ENCODE measurements at regions not wholly inside any gene's neighbourhood (a gene's known extent, or its start where the extent isn't known, plus 50 kb on each side); places are given as distances from the start of the nearest gene placed in this dataset.

DNA sequence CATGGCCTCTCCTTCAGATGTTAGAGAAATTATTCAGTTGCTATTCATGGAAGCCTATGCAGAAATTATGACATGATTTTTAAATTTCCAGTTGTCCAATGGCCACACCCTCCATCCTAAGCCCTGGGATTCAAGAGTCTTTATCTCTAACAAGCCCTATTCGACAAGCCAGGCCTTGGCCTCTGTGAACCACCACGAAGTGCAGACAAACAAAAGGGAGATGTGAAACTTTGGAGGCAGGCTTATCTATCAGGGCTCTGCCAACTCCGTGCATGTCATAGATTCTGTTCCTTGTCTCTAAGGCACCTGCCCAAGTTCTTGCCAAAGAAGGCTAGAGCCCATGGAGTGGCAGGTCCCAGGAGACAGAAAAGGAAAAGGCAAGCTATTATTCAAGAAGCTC is 212.4 kb upstream of the ADAMTS9 start:
- H3K79me2 ChIP-seq (ENCODE audit: insufficient read depth), result no peaks in the 10 kb centered on the region
- DNase-seq, result no peak
- H3K27ac ChIP-seq, result no peak overlapping the region
- H4K20me1 ChIP-seq (ENCODE audit: insufficient read depth), result no peaks in the 10 kb centered on the region
- H3K4me2 ChIP-seq (ENCODE audit: unreplicated experiment), result no peak overlapping the region
- TF ChIP-seq EZH2 (IDR thresholded peaks at IDR 0.05; ENCODE audit: insufficient read depth, poor library complexity, severe bottlenecking) (no peak), EZH2phosphoT487 (IDR thresholded peaks at IDR 0.05; ENCODE audit: insufficient read depth, low read depth) (no peak)
- peaks cover 4% of the 10 kb centered on the region; the same call in 1 of the 2 replicates for H3F3A ChIP-seq (ENCODE audit: insufficient read depth)
- H3K9me2 ChIP-seq (ENCODE audit: insufficient read depth), result no peaks in the 10 kb centered on the region
- in situ Hi-C loops (cut with MboI), result no loop called here
- H3K9ac ChIP-seq, result no peak overlapping the region
- no peak overlapping the region for H3K4me3 ChIP-seq
- 75 to 84% methylated on average over 3 of the region's 3 CpGs for WGBS, 2 experiments (ENCODE audit: low coverage in 1 of 2, low lambda C conversion rate in 2 of 2, missing lambda C conversion rate in 2 of 2)
- peaks cover 23% of the 10 kb centered on the region for H3K4me1 ChIP-seq (ENCODE audit: insufficient read depth)
- H3K27me3 ChIP-seq (replicated peaks; ENCODE audit: insufficient read depth), result no peaks in the 10 kb centered on the region
- no peaks in the 10 kb centered on the region for H3K9me3 ChIP-seq (ENCODE audit: low read depth)
- H3K36me3 ChIP-seq (ENCODE audit: low read depth), result no peaks in the 10 kb centered on the region
- no peak overlapping the region for H2AFZ ChIP-seq

DNA sequence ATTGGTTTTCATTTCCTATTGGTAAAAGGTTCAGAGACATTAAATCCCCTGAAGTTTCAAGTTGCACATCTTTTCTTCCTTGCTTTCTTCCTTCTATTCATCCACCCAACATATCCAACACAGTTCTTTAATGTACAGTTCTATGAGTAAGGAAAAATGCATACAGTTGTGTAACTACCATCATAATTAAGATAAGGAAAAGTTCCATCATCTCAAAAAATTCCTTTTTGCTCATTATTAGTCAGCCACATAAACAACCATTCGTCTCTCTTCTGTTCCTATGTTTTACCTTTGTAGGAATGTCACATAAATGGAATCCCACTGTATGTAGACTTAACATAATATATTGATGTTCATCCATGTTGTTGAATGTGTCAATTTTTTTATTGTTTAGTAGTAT is 211.1 kb upstream of the ADAMTS9 start:
- Histone ChIP-seq H3K27me3 (replicated peaks; ENCODE audit: insufficient read depth) (no peaks in the 10 kb centered on the region), H3K27ac (no peak overlapping the region), H3K9ac (no peak overlapping the region), H3K9me3 (ENCODE audit: low read depth) (no peaks in the 10 kb centered on the region), H3K9me2 (ENCODE audit: insufficient read depth) (no peaks in the 10 kb centered on the region), H3K79me2 (ENCODE audit: insufficient read depth) (no peaks in the 10 kb centered on the region), H3K4me1 (ENCODE audit: insufficient read depth) (peaks cover 23% of the 10 kb centered on the region), H3F3A (ENCODE audit: insufficient read depth) (peaks cover 4% of the 10 kb centered on the region; the same call in 1 of the 2 replicates), H3K36me3 (ENCODE audit: low read depth) (no peaks in the 10 kb centered on the region), H3K4me2 (ENCODE audit: unreplicated experiment) (peak overlapping the region; percentile 9), H4K20me1 (ENCODE audit: insufficient read depth) (no peaks in the 10 kb centered on the region), H3K4me3 (no peak overlapping the region), H2AFZ (no peak overlapping the region)
- in situ Hi-C loops (cut with MboI), result no loop called here
- DNase-seq, result peak; percentile 9
- no peak for TF ChIP-seq EZH2phosphoT487 (IDR thresholded peaks at IDR 0.05; ENCODE audit: insufficient read depth, low read depth)
- TF ChIP-seq EZH2 (IDR thresholded peaks at IDR 0.05; ENCODE audit: insufficient read depth, poor library complexity, severe bottlenecking), result no peak
- 0% methylated on average over 1 of the region's 1 CpG for WGBS, 2 experiments (ENCODE audit: low coverage in 1 of 2, low lambda C conversion rate in 2 of 2, missing lambda C conversion rate in 2 of 2)

DNA sequence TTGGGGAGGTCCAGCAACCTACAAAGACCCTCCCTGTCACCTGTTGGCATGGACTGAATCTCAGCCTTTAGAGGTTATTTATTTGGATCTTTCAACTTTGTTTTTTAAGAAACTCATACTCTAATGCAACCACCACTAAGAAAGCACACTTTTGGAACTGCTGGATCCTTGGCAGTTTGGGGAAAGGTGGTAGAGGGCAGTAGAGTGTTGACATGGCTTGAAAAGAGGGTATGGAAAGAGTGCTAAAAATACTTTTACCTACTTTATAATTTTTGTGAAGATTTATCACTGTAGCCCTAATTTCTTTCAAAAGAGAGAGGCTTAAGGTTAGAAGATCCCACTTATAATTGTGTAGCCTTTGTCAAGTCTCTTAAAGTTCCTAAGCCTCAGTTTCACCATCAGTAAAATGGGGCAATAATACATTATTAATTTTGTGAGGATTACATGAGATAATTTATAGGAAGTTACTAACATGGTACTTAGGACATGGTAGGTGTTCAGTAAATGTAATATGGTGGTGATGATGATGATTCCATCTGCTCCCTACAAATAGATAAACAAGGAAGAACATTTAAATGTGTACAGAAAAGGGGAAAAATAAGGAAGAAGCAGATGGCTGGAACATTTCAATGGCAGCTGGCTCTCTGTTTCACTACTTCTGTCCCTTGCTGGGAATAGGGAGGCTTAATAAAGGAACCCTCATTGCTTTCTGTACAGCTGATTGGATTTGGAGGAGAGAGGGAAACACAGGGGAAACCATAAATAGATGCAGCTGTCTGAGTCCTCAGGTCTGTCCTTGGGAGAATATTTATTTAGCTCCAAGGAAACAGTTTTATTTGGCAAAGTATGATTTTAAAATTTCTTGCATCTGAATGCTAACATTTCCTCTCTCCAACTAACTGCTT is 208.4 kb upstream of the ADAMTS9 start:
- Histone ChIP-seq H3K36me3 (ENCODE audit: low read depth) (no peaks in the 10 kb centered on the region), H3K79me2 (ENCODE audit: insufficient read depth) (no peaks in the 10 kb centered on the region), H3F3A (ENCODE audit: insufficient read depth) (no peaks in the 10 kb centered on the region), H3K27ac (no peak overlapping the region), H3K27me3 (replicated peaks; ENCODE audit: insufficient read depth) (no peaks in the 10 kb centered on the region), H3K9me2 (ENCODE audit: insufficient read depth) (no peaks in the 10 kb centered on the region), H3K9me3 (ENCODE audit: low read depth) (no peaks in the 10 kb centered on the region), H3K9ac (no peak overlapping the region), H3K4me1 (ENCODE audit: insufficient read depth) (peaks cover 15% of the 10 kb centered on the region), H3K4me3 (no peak overlapping the region), H2AFZ (no peak overlapping the region), H3K4me2 (ENCODE audit: unreplicated experiment) (no peak overlapping the region), H4K20me1 (ENCODE audit: insufficient read depth) (no peaks in the 10 kb centered on the region)
- DNase-seq, result no peak
- in situ Hi-C loops (cut with MboI), result no loop called here
- TF ChIP-seq EZH2 (IDR thresholded peaks at IDR 0.05; ENCODE audit: insufficient read depth, poor library complexity, severe bottlenecking) (no peak), EZH2phosphoT487 (IDR thresholded peaks at IDR 0.05; ENCODE audit: insufficient read depth, low read depth) (no peak)

DNA sequence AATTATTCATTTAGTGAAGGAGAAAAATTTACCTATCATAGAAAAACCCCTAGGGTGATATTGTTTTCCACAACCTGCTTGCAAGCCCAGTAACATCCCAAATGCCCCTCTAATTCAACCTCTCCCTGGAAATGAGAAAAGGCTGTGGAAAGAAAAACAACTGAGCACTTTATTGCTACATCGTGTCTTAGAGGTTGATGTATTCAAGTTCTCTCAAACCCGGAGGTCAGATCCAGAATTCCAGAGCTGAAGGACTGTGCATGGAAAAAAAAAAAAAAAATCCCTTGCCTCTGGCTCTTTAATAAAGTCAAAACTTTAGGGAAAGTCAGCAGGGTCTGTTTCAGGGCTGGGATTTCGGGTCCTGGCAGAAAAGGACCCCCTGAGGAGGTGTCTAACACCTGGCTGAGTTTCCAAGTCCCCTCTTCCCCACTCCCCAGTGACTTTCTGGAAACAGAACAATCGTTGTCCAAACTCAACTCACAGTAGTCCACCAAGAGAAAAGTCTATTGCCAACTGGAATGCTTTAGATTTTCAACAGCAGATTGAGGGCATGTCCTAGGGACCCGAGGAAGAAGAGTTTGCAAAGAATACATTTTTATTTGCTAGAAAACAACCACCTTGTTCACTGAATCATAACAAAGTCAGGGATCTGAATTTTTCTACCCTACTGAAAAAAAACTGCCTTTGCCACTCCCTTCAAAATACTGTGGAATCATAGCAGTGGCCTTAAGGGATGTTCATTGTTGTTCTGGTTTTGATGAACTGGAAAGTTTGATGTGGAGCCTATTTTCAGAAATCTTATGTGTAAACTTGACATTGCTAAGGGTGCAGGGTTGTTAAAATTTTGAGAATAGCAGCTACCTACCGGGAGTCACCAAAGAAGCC is 207.5 kb upstream of the ADAMTS9 start:
- Histone ChIP-seq H3K9ac (no peak overlapping the region), H3K27me3 (replicated peaks; ENCODE audit: insufficient read depth) (no peaks in the 10 kb centered on the region), H3K36me3 (ENCODE audit: low read depth) (no peaks in the 10 kb centered on the region), H2AFZ (no peak overlapping the region), H3K4me1 (ENCODE audit: insufficient read depth) (peaks cover 10% of the 10 kb centered on the region), H3K9me2 (ENCODE audit: insufficient read depth) (no peaks in the 10 kb centered on the region), H3K9me3 (ENCODE audit: low read depth) (no peaks in the 10 kb centered on the region), H4K20me1 (ENCODE audit: insufficient read depth) (no peaks in the 10 kb centered on the region), H3K4me2 (ENCODE audit: unreplicated experiment) (no peak overlapping the region), H3F3A (ENCODE audit: insufficient read depth) (no peaks in the 10 kb centered on the region), H3K4me3 (no peak overlapping the region), H3K27ac (no peak overlapping the region), H3K79me2 (ENCODE audit: insufficient read depth) (no peaks in the 10 kb centered on the region)
- no peak for TF ChIP-seq EZH2 (IDR thresholded peaks at IDR 0.05; ENCODE audit: insufficient read depth, poor library complexity, severe bottlenecking)
- TF ChIP-seq EZH2phosphoT487 (IDR thresholded peaks at IDR 0.05; ENCODE audit: insufficient read depth, low read depth), result no peak
- in situ Hi-C loops (cut with MboI), result no loop called here
- no peak for DNase-seq
- WGBS, 2 experiments (ENCODE audit: low coverage in 1 of 2, low lambda C conversion rate in 2 of 2, missing lambda C conversion rate in 2 of 2), result 26 to 34% methylated on average over 6 of the region's 6 CpGs
